Peyer's patch (tissue), 4 donors: ENCODE measurements at regions not wholly inside any gene's neighbourhood (a gene's known extent, or its start where the extent isn't known, plus 50 kb on each side); places are given as distances from the start of the nearest gene placed in this dataset.

Experiments used
- DNase-seq, 3 donors: peaks; one replicate each; pipeline ENCODE4 v3.0.0-alpha.2; 2017 to 2019
- H3K27ac ChIP-seq, 4 donors: fragments of 200-600 bp; sonication (generic); one replicate each; pipeline ENCODE4 v1.5.1; 2016 to 2019
- H3K27me3 ChIP-seq, 2 donors: fragments of 200-600 bp; sonication (generic); one replicate each; pipeline ENCODE4 v1.5.1; 2019
- H3K36me3 ChIP-seq, 3 donors: fragments of 200-600 bp; sonication (generic); one replicate each; pipeline ENCODE4 v1.5.1; 2016 to 2019
- H3K4me1 ChIP-seq, 4 donors: fragments of 200-600 bp; sonication (generic); one replicate each; pipeline ENCODE4 v1.5.1; 2016 to 2019
- H3K4me3 ChIP-seq, 4 donors: fragments of 200-600 bp; sonication (generic); 1 replicate in 3 of 4; 2 replicates in 1 of 4; pipeline ENCODE4 v1.5.1; 2016 to 2019; ENCODE audit warnings: mild to moderate bottlenecking in 1 of 4
- H3K9me3 ChIP-seq, 4 donors: fragments of 200-600 bp; sonication (generic); one replicate each; pipeline ENCODE4 v1.5.1; 2016 to 2019; ENCODE audit warnings: mild to moderate bottlenecking in 1 of 4
- CTCF ChIP-seq, 6 experiments: fragments of 450-650 bp in 4 of 6; fragments of 200-600 bp in 2 of 6; sonication (generic) in 1 of 6; IDR thresholded peaks; one replicate each; pipeline ENCODE4 v1.5.1; 2017 to 2019; ENCODE audit warnings: antibody characterized with exemption in 6 of 6, mild to moderate bottlenecking in 3 of 6, moderate library complexity in 1 of 6
- POLR2A ChIP-seq, 2 donors: fragments of 450-650 bp; IDR thresholded peaks; one replicate each; pipeline ENCODE4 v1.5.1; 2017; ENCODE audit warnings: antibody characterized with exemption in 2 of 2, mild to moderate bottlenecking in 2 of 2, moderate library complexity in 2 of 2

DNA sequence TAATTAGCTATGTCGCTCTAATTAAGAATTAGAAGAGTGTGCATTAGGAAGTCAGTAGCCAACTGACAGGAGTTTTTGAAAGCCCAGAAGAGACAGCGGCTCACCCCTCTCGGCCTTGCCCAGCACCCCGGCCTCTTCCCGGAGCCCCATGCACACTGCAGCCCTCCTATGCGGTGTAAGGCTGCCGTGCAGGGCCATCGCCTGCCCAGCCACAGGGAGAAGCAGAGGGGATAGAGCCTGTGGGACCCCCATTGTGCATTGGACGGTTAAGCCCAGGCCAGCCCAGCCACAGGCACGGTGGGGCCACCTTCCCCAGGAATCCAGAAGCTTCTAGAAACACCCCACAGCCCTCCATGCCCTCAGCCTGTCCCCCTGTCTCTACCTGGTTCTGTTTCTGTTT, 569.7 kb upstream of the MKI67 start:
- H3K36me3 ChIP-seq = no peaks in the 10 kb centered on the region
- TF ChIP-seq POLR2A (IDR thresholded peaks at IDR 0.05) (no peak), CTCF (IDR thresholded peaks at IDR 0.05) (no peak)
- no peaks in the 10 kb centered on the region for H3K27me3 ChIP-seq
- no peak overlapping the region for H3K4me3 ChIP-seq
- no peak overlapping the region for H3K27ac ChIP-seq
- no peaks in the 10 kb centered on the region for H3K4me1 ChIP-seq
- DNase-seq = no peak
- no peaks in the 10 kb centered on the region for H3K9me3 ChIP-seq

GRCh38 chr10:128697437-128697836, 571.2 kb upstream of the MKI67 start:
- no peaks in the 10 kb centered on the region for H3K36me3 ChIP-seq
- no peaks in the 10 kb centered on the region for H3K9me3 ChIP-seq
- no peak for DNase-seq
- H3K27me3 ChIP-seq = no peaks in the 10 kb centered on the region
- H3K4me1 ChIP-seq = no peaks in the 10 kb centered on the region
- TF ChIP-seq CTCF (IDR thresholded peaks at IDR 0.05) (no peak), POLR2A (IDR thresholded peaks at IDR 0.05) (no peak)
- no peak overlapping the region for H3K4me3 ChIP-seq
- H3K27ac ChIP-seq = no peak overlapping the region

DNA sequence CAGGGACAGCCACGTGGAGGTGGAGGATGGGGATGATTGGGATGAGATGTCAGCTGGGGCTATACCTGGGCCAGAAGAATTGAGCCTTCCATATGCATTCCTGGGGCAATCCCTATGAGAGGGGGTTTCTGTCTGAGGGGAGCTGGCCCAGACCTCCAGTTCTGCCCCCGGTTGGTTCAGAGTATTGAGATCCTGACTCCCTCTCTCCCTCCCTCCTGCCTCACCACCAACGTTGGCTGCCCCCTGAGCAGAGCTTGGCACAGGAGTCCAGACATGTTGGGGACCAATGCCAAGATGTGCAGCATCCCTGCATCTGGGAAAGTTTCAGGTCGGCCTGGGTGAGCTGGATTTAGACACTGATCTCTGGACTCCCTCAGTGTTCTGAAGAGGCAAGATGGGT, 575.2 kb upstream of the MKI67 start:
- no peak for TF ChIP-seq CTCF (IDR thresholded peaks at IDR 0.05)
- TF ChIP-seq POLR2A (IDR thresholded peaks at IDR 0.05) = no peak
- Histone ChIP-seq H3K9me3 (no peaks in the 10 kb centered on the region), H3K4me3 (no peak overlapping the region), H3K27ac (no peak overlapping the region), H3K4me1 (no peaks in the 10 kb centered on the region), H3K27me3 (no peaks in the 10 kb centered on the region), H3K36me3 (no peaks in the 10 kb centered on the region)
- DNase-seq = no peak

GRCh38 chr10:128701837-128702236, 575.6 kb upstream of the MKI67 start:
- no peak for TF ChIP-seq CTCF (IDR thresholded peaks at IDR 0.05)
- TF ChIP-seq POLR2A (IDR thresholded peaks at IDR 0.05) = no peak
- H3K27ac ChIP-seq = no peak overlapping the region
- DNase-seq = no peak
- H3K9me3 ChIP-seq = no peaks in the 10 kb centered on the region
- H3K27me3 ChIP-seq = no peaks in the 10 kb centered on the region
- no peak overlapping the region for H3K4me3 ChIP-seq
- H3K4me1 ChIP-seq = no peaks in the 10 kb centered on the region
- no peaks in the 10 kb centered on the region for H3K36me3 ChIP-seq

- H3K4me1 ChIP-seq = no peaks in the 10 kb centered on the region
- TF ChIP-seq CTCF (IDR thresholded peaks at IDR 0.05) (no peak), POLR2A (IDR thresholded peaks at IDR 0.05) (no peak)
- H3K36me3 ChIP-seq = no peaks in the 10 kb centered on the region
- no peak for DNase-seq
- H3K27me3 ChIP-seq = no peaks in the 10 kb centered on the region
- H3K9me3 ChIP-seq = no peaks in the 10 kb centered on the region
- H3K27ac ChIP-seq = no peak overlapping the region
- no peak overlapping the region for H3K4me3 ChIP-seq
These were observed 578.5 kb upstream of the MKI67 start for GRCh38 chr10:128704716-128705115.

DNA sequence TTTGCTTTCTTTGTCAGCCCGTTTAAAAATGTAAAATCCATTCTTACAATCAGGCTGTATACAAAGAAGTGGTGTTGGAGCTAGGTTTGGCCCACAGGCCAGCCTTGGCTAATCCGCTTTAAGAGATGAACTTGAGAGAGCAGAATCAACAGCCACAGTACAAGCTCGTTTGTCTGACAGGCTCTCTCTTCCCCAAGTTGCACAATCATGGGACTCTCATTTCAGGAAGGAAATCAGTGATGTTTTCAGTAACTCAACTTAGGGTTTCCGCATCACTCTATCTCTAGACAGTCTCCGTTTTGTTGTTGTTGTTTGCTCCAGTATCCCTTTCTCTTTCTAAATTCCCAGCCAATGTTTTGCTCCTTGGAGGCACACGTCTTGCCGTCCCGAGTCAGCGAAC, 582.0 kb upstream of the MKI67 start:
- Histone ChIP-seq H3K36me3 (no peaks in the 10 kb centered on the region), H3K27ac (no peak overlapping the region), H3K4me3 (no peak overlapping the region), H3K27me3 (no peaks in the 10 kb centered on the region), H3K9me3 (no peaks in the 10 kb centered on the region), H3K4me1 (no peaks in the 10 kb centered on the region)
- TF ChIP-seq CTCF (IDR thresholded peaks at IDR 0.05) (no peak), POLR2A (IDR thresholded peaks at IDR 0.05) (no peak)
- no peak for DNase-seq
